Left lobe of liver (tissue), 2 donors: ENCODE measurements at regions not wholly inside any gene's neighbourhood (a gene's known extent, or its start where the extent isn't known, plus 50 kb on each side); places are given as distances from the start of the nearest gene placed in this dataset.
"Not testable (repeated sequence)": the region's sequence is repeated elsewhere in the genome, so short reads cannot be mapped to it uniquely, and the experiment has no call there.

Source experiments
- ATAC-seq: fragments of 200-7000 bp; cut with Tn5 transposase; one replicate; pipeline ENCODE4 v1.9.1; 2020; ENCODE audit warnings: mild to moderate bottlenecking, moderate library complexity
- DNase-seq: peaks from one replicate; pipeline ENCODE4 v3.0.0-alpha.2; 2020; ENCODE audit warnings: low spot score
- donor health status: DM: no; HTN: no; CAD: no; lungs with moderate emphysema.
- donor health status: DM: no; HTN: yes; CAD: no.

DNA sequence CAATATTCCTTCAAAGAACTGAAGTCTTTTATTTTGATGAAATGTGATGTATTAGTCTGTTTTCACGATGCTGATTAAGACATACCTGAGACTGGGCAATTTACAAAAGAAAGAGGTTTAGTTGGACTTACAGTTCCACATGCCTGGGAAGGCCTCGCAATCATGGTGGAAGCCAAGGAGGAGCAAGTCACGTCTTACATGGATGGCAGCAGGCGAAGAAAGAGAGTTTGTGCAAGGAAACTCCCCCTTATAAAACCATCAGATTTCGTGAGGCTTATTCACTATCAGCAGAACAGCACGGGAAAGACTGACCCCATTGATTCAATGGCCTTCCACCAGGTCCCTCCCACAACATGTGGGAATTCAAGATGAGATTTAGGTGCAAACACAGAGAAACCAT lies 750.3 kb upstream of the KCND2 start:
- no peak for DNase-seq
- ATAC-seq, result no peak

DNA sequence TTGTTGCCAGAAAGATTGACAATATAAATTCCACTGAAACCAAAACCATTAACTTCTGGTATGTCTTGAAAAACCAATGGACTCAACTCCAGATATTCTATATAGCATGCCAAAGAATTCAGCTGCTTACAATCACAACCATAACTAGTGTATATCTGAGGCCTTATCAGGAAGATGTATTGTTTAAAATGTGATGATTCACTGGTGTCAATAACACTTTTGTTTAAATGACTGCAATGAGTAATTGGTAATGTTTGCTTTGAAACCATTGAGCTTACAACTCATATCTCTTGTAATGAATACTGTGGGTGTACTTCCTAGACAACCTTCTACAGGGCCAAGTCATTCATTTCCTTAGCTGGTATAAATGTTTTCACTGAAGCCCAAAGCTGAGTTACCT lies 727.9 kb upstream of the KCND2 start:
- ATAC-seq, result no peak
- no peak for DNase-seq

DNA sequence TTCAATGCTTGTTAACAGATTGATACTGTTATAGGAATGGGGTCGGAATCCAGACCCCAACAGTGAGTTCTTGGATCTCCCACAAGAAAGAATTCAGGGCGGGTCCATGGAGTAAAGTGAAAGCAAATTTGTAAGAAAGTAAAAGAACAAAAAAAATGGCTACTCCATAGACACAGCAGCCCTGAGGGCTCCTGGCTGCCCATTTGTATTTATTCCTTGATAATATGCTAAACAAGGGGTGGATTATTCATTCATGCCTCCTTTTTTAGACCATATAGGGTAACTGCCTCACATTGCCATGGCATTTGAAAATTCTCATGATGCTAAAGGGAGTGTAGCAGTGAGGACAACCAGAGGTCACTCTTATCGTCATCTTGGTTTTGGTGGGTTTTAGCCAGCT lies 717.2 kb upstream of the KCND2 start:
- DNase-seq, result no peak
- no peak for ATAC-seq

DNA sequence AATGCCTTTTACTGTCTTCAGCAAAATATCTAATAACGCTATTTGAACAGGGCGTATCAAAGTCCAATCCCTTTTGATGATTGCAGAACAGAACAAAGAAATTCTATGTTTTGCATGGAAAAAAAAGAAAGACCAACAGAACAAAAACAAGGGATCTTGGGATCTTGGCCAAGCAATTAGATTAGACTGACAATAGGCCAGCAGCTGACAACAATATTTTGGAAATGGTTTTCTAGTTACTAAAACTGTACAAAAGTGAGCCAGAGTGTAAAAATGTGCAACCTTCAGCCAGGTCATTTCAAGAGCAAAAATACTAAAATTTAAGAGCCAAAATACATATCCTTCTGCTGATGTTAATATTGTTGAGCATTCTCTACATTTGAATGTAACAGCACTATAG lies 716.5 kb upstream of the KCND2 start:
- no peak for ATAC-seq
- DNase-seq, result no peak

DNA sequence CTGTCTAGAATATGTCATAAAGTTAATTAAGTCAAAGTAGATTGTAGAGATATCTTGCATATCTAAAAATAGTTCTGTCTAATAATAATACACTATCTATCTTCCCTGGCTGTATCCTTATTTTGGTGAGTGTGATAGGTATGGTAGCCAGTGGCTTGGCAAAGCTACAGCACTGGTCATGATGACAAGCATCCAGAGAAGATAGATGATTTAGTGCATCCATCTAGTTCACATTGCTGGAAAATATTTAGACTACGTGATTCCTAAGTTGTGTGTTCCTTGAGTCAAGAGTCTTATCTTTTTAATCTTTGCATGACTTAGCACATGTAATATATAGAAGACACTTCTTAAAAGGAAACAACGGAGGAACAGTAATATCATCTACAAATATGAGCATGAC lies 711.2 kb upstream of the KCND2 start:
- ATAC-seq, result no peak
- no peak for DNase-seq

DNA sequence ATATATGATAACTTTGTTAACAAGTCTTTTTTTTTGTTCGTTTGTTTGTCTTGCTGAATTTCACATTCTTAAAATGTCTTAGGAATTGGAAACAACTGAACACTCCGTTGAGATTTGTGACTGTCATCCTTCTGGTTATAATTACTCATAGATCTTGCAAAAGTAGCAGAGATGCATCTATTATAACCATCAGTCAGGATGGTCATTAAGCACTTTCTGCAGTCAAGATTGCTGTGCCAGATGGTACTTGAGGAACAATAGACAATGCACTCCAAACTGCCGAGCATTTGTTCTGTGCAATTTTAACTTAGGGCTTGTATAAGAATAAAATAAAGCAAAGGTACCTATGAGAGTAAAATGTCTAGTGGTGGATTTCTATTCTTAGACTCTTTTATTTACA lies 710.1 kb upstream of the KCND2 start:
- DNase-seq, result no peak
- ATAC-seq, result no peak

DNA sequence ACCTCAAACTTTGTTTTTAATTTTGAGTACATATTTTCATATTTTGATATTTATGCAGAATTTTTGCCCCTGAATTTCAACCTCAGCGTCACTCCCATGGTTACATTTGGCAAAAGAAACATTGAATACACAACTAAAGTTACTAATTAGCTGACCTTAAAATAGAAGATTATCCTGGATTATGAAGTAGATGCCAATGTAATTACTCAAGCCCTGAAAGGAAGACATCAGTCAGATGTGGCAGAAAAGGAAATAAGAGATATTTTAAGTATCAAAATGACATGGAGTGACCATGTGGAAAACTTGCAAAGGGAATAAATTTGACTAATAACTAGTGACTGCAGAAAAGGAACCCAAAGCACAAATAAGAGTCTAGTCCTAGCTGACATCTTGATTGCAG lies 701.3 kb upstream of the KCND2 start:
- no peak for DNase-seq
- ATAC-seq, result no peak

DNA sequence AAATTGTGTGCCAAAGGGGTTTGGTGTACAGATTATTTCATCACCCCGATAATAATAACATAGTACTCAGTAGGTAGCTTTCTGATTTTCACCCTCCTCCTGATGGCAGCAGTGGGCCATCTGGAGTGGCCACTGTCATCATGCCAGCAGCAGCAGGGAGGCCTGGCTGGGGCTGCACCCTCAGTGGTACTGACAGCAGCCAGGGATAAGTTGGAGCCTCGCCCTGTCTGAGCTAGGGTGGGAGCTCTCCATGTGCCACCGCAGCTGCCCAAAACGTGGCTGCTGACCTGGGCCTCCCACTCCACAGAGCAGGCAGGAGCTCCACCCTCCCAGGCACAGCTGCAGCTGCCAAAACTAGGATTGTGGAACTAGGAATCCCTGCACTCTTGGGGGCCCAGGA lies 700.8 kb upstream of the KCND2 start:
- no peak for ATAC-seq
- DNase-seq, result no peak

DNA sequence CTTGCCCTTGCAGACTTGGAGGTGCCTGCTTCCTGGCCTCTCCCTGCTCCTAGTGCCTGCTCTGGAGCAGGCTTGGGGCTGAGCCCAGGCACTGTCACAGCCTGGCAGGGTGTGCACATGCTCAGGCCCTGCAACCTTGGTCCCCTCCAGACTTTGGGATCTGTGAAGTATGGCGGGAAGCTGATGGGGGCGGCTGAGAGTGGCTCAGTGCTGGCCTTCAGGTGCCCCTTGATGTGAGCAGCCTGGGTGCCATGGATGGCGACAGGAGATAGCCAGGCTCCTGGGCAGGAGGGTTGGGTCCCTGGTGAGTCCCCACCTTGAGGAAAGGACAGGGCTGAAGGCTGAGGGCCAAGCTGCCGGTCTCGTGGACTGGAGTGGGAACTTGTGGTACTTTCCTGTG lies 700.4 kb upstream of the KCND2 start:
- no peak for DNase-seq
- ATAC-seq, result no peak

DNA sequence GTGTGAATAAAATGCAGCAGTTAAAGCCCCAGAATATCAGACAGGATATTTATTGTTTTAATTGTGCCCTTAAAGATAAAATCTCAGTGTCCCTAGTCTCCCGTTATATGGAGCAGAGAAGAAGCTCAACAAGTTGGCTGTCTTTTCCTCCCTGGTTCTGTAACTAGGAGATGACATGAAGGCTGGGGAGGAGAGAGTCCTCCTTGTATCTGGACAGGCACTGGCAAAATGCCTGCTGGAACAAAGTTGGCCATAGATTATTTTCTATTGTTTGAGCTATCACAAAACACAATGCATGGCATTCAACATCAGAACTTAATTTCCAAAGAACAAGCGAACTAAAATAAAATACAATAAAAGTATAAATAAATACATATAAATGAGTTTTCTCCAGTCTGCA lies 694.9 kb upstream of the KCND2 start:
- no peak for DNase-seq
- ATAC-seq, result no peak

DNA sequence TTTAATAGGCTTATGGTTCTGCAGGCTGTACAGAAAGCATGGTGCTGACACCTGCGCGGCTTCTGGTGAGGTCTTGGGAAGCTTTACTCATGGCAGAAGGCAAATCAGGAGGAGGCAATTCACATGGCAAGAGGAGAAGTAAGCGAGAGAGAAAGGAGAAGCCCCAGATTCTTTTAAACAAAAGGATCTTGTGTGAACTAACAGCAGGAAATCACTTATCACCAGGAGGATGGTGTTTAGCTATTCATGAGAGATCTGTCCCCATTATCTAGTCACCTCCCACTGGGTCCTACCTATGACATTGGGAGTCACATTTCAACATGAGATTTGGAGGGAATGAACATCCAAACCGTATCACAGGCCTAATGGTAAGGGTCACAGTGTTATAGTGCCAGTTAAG lies 678.0 kb upstream of the KCND2 start:
- DNase-seq, result no peak
- no peak for ATAC-seq

DNA sequence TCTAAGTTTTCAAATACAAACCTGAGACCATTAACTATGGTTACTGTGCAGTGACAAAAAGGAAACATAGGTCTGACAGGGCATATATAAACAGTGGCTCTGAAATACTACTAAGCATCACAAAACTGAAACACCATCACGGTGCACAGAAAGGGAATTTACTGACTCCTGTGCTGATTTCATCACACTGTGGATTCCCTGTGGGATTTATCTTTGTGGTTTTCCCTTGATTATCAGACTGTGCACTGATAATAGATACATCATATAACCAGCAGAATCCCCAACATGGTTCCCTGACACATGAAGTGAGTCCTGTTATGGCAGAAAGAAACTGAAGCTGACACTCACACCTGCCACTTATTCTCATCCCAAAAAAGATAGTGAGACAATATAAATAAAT lies 676.3 kb upstream of the KCND2 start:
- no peak for DNase-seq
- no peak for ATAC-seq

DNA sequence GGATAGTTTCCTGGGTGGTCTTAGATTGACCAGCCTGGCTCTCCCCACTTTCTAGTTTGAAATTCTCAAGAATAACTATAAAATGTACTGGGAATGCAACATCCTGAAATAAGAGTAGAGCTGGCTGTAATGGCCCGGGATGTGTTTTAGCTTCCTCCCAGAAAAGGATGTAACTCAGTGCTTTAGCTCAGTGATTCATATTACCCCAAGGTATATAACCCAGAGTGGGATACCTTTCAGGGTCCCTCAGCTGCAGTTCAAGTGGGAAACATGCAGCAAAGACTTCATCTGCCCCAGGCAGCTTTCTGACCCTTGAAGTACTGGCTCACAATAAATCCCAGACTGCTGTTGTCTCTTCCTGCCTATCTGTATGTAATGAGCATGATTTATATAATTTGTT lies 666.7 kb upstream of the KCND2 start:
- DNase-seq (no peak), ATAC-seq (no peak)

DNA sequence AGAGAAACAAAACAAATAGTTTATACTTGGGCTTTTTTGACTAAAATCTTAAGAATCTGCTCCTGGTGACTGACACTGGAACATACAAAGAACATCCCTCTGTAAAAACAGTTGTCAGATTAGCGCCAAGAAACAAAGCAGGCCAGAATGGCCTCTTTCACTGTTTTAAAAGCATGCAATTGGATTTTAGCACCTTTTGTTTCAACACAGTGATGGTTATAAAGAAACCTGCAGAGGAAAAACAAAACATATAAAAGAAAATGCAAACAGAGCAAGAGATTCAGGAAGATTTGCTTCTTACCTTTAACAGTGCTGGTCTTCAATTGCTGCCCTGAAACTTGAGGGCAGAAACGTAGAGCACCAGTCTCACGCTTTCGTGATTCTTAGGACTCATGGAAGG lies 652.2 kb upstream of the KCND2 start:
- ATAC-seq, result no peak
- DNase-seq, result no peak

DNA sequence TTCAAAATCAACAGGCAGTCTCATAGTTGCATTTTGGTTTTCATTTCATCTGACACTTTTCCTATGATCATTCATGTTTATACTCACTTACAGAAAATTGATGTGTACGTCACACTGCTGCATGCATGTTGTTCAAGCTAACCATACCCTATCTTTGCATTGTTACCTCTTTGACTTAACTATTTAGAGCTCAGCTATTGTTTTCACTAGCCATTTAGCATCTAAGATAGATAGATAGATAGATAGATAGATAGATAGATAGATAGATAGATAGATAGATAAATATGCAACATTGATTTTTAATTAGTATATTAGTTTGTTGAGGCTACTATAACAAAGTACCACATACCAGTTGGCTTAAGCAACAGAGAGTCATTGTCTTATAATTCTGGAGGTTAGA lies 649.5 kb upstream of the KCND2 start:
- DNase-seq, result no peak
- ATAC-seq, result no peak

DNA sequence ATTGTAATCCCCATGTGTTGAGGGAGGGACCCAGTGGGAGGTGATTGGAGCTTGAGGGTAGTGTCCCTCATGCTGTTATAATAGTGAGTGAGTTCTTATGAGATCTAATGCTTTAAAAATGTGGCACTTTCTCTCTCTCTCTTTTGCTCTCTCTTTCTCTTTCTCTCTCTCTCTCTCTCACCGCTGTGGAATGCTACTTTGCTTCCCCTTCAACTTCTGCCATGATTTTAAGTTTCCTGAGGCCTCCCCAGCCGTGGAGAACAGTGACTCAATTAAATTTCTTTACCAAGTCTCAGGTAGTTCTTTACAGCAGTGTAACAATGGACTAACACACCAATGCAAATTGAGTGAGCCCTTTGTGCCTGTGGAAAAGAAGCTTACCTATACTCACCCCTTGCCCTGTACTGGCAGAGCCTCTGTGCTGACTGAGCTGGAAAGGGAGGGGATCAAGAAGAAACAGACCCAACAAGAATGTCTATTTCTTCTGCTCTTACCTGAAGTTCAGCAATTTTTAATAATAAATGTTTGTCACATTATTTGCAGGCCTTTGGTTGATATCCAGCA lies 642.5 kb upstream of the KCND2 start:
- DNase-seq, result no peak
- ATAC-seq, result no peak

DNA sequence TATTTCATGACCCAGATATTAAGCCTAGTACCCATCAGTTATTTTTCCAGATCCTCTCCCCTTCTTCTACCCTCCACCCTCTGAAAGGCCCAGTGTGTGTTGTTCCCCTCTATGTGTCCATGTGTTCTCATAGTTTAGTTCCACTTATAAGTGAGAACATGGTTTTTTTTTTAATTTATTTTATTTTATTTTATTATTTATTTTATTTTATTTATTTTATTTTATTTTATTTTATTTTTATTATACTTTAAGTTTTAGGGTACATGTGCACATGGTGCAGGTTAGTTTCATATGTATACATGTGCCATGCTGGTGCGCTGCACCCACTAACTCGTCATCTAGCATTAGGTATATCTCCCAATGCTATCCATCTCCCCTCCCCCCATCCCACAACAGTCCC lies 639.2 kb upstream of the KCND2 start:
- not testable (repeated sequence) for ATAC-seq, DNase-seq

DNA sequence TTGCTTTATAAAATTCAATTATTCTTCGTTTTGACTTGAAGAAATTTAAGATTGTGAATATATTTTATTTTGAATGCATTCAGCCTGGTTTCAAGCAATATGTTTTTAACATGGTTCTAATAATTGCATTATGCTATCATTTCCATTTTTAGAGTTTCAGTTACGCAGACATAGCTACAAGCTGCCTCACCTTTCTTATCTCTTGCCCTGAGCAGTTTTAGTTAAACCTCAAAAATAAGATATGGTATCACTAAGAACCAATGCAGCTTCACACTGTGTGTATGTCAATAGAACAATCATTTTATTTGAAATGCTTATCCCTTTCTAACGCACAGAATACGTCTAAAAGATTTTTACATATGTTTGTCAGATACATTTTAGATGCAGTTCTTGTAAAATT lies 632.6 kb upstream of the KCND2 start:
- DNase-seq (no peak), ATAC-seq (no peak)

DNA sequence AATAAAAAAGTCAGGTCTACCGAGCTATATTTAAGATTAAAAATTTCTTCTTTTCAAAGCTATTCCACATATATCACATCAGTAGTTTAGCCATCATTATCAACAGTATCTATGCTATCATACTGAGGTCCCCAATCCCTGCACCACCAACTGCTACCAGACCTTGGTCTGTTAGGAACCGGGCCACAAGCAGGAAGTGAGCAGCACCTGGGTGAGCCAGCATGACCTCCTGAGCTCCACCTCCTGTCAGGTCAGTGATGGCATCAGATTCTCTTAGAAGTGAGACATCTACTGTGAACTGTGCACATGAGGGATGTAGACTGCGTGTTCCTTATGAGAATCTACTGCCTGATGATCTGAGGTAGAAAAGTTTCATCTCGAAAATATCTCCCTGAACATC lies 632.1 kb upstream of the KCND2 start:
- ATAC-seq, result no peak
- DNase-seq, result no peak

DNA sequence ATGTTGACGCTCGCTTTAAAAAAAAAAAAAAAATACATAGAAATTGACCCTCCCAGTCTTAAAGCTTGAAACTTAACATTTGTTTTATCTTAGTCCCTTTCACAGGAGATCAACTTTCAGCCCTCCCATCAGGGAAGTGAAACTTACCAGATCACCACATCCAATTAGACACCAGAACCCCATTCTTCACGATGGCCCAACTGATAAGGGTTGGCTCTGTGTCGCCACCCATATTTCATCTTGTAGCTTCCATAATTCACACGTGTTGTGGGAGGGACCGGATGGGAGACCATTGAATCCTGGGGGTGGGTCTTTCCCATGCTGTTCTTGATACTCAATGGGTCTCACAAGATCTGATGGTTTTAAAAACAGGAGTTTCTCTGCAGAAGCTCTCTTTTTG lies 629.4 kb upstream of the KCND2 start:
- ATAC-seq (no peak), DNase-seq (no peak)

DNA sequence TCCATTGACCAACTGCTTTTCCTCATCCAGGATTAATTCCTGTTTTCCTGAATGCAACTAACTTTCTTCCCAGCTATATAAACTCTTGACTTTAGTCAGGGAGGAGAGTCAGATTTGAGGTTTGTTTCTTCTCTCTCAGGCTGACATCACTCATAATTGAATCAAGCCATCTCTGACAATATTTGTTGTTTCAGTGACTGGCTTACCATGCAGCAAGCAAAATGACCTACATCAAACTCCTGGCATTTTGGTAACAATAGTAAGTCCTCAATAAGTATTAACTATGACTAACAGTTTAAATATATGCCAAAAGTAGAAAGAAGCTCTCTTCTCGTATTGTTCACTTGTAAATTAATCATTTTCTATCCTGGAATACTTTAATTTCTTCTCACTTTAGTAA lies 625.7 kb upstream of the KCND2 start:
- ATAC-seq (no peak), DNase-seq (no peak)

DNA sequence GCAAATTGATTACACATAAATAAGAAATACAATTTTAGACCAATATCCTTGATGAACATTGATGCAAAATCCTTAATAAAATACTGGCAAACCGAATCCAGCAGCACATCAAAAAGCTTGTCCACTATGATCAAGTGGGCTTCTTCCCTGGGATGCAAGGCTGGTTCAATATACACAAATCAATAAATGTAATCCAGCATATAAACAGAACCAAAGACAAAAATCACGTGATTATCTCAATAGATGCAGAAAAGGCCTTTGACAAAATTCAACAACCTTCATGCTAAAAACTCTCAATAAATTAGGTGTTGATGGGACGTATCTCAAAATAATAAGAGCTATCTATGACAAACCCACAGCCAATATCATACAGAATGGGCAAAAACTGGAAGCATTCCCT lies 624.2 kb upstream of the KCND2 start:
- DNase-seq, ATAC-seq: not testable (repeated sequence)

DNA sequence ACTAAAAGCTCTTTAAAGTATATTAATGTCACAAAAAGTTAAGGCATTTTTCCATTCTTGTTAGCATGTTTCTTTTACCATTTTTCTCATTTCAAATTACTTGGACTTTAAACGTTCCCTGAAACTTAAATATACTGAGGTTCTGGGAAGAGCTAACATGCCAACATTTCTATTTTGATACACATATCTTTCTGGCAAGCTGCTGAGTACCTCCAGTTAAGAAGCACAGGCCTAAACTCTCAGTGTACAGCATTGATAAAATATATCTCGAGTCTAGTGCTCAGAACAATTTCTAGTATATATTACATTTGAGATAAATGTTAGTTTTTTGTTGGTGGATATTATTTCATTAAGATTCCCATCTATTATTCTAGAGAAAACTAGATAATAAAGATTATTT lies 612.9 kb upstream of the KCND2 start:
- ATAC-seq, result no peak

DNA sequence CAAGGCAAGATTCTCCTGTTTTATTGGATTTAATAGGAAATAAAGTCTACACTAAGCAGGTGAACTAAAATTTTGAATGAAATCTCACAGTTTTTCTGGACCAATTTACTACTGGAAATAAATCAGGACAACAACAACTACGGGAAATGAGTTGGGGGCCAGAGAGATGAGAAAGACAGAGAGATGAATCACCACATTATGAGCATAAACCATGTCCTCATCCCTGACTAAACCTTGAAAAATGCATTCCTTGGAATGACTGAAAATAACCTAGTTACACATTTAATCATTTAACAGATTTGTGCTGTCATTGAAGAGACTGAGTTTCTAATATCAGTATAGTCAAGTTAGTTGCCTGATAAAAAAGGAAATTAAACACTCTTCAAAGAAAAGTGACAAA lies 608.4 kb upstream of the KCND2 start:
- DNase-seq (no peak), ATAC-seq (no peak)

More for the DNA sequence above, 612.9 kb upstream of the KCND2 start:
- no peak for DNase-seq
